IPS-18a (cell line): ENCODE measurements at regions not wholly inside any gene's neighbourhood (a gene's known extent, or its start where the extent isn't known, plus 50 kb on each side); places are given as distances from the start of the nearest gene placed in this dataset.

Experiments used
- H3K27ac ChIP-seq: one replicate; pipeline ENCODE4 v1.5.1; 2013; ENCODE audit warnings: low read length
- H3K27me3 ChIP-seq: one replicate; pipeline ENCODE4 v1.6.1; 2013; ENCODE audit warnings: mild to moderate bottlenecking, low read length; ENCODE audit not compliant: control insufficient read depth, insufficient read depth
- H3K36me3 ChIP-seq: one replicate; pipeline ENCODE4 v1.6.1; 2013; ENCODE audit warnings: low read depth, low read length; ENCODE audit not compliant: control insufficient read depth
- H3K4me1 ChIP-seq: one replicate; pipeline ENCODE4 v1.6.1; 2013; ENCODE audit warnings: low read depth, low read length; ENCODE audit not compliant: control insufficient read depth
- H3K4me3 ChIP-seq: one replicate; pipeline ENCODE4 v1.5.1; 2013; ENCODE audit warnings: low read length
- H3K9ac ChIP-seq: one replicate; pipeline ENCODE4 v1.6.1; 2013; ENCODE audit warnings: mild to moderate bottlenecking, low read length, moderate library complexity
- H3K9me3 ChIP-seq: one replicate; pipeline ENCODE4 v1.6.1; 2013; ENCODE audit warnings: low read depth, low read length; ENCODE audit not compliant: control insufficient read depth

- Histone ChIP-seq H3K4me3 (no peak overlapping the region), H3K4me1 (no peaks in the 10 kb centered on the region), H3K36me3 (no peaks in the 10 kb centered on the region), H3K9ac (no peak overlapping the region), H3K27ac (no peak overlapping the region), H3K9me3 (no peaks in the 10 kb centered on the region), H3K27me3 (no peaks in the 10 kb centered on the region)
Measured at GRCh38 chr1:113223546-113223945, 150.5 kb downstream of the LRIG2 start.

GRCh38 chr1:113226148-113226547, 153.2 kb downstream of the LRIG2 start:
- no peak overlapping the region for H3K27ac ChIP-seq
- H3K4me3 ChIP-seq: no peak overlapping the region
- no peaks in the 10 kb centered on the region for H3K4me1 ChIP-seq
- no peaks in the 10 kb centered on the region for H3K9me3 ChIP-seq
- H3K27me3 ChIP-seq: no peaks in the 10 kb centered on the region
- H3K36me3 ChIP-seq: no peaks in the 10 kb centered on the region
- H3K9ac ChIP-seq: no peak overlapping the region

- Histone ChIP-seq H3K27ac (no peak overlapping the region), H3K9ac (no peak overlapping the region), H3K9me3 (no peaks in the 10 kb centered on the region), H3K27me3 (no peaks in the 10 kb centered on the region), H3K36me3 (no peaks in the 10 kb centered on the region), H3K4me1 (no peaks in the 10 kb centered on the region), H3K4me3 (no peak overlapping the region)
Measured at GRCh38 chr1:113231866-113232265, 158.4 kb upstream of the MAGI3 start.

GRCh38 chr1:113233441-113233840, 156.9 kb upstream of the MAGI3 start:
- no peak overlapping the region for H3K27ac ChIP-seq
- H3K9me3 ChIP-seq: no peaks in the 10 kb centered on the region
- H3K4me3 ChIP-seq: no peak overlapping the region
- H3K36me3 ChIP-seq: no peaks in the 10 kb centered on the region
- H3K9ac ChIP-seq: no peak overlapping the region
- H3K27me3 ChIP-seq: no peaks in the 10 kb centered on the region
- no peaks in the 10 kb centered on the region for H3K4me1 ChIP-seq

GRCh38 chr1:113241237-113241636, 149.1 kb upstream of the MAGI3 start:
- Histone ChIP-seq H3K9me3 (no peaks in the 10 kb centered on the region), H3K27ac (no peak overlapping the region)

GRCh38 chr1:113242481-113242880, 147.8 kb upstream of the MAGI3 start:
- no peak overlapping the region for H3K27ac ChIP-seq
- H3K4me1 ChIP-seq: no peaks in the 10 kb centered on the region
- no peak overlapping the region for H3K4me3 ChIP-seq
- no peaks in the 10 kb centered on the region for H3K36me3 ChIP-seq
- no peaks in the 10 kb centered on the region for H3K27me3 ChIP-seq
- no peak overlapping the region for H3K9ac ChIP-seq
- no peaks in the 10 kb centered on the region for H3K9me3 ChIP-seq

More at GRCh38 chr1:113241237-113241636, 149.1 kb upstream of the MAGI3 start:
- no peaks in the 10 kb centered on the region for H3K36me3 ChIP-seq
- H3K9ac ChIP-seq: no peak overlapping the region
- H3K4me1 ChIP-seq: no peaks in the 10 kb centered on the region
- H3K27me3 ChIP-seq: no peaks in the 10 kb centered on the region
- no peak overlapping the region for H3K4me3 ChIP-seq

GRCh38 chr1:113243529-113243928, 146.8 kb upstream of the MAGI3 start:
- H3K4me1 ChIP-seq: no peaks in the 10 kb centered on the region
- H3K27me3 ChIP-seq: no peaks in the 10 kb centered on the region
- no peaks in the 10 kb centered on the region for H3K9me3 ChIP-seq
- no peak overlapping the region for H3K27ac ChIP-seq
- no peak overlapping the region for H3K4me3 ChIP-seq
- no peaks in the 10 kb centered on the region for H3K36me3 ChIP-seq
- no peak overlapping the region for H3K9ac ChIP-seq

GRCh38 chr1:113244112-113244820, 146.0 kb upstream of the MAGI3 start:
- no peaks in the 10 kb centered on the region for H3K36me3 ChIP-seq
- no peak overlapping the region for H3K4me3 ChIP-seq
- H3K9me3 ChIP-seq: no peaks in the 10 kb centered on the region
- H3K27ac ChIP-seq: no peak overlapping the region
- H3K9ac ChIP-seq: no peak overlapping the region
- no peaks in the 10 kb centered on the region for H3K27me3 ChIP-seq
- H3K4me1 ChIP-seq: no peaks in the 10 kb centered on the region

GRCh38 chr1:113245252-113245651, 145.1 kb upstream of the MAGI3 start:
- no peak overlapping the region for H3K27ac ChIP-seq
- no peak overlapping the region for H3K4me3 ChIP-seq
- no peak overlapping the region for H3K9ac ChIP-seq
- no peaks in the 10 kb centered on the region for H3K9me3 ChIP-seq
- no peaks in the 10 kb centered on the region for H3K27me3 ChIP-seq
- no peaks in the 10 kb centered on the region for H3K4me1 ChIP-seq
- no peaks in the 10 kb centered on the region for H3K36me3 ChIP-seq

- H3K4me3 ChIP-seq: no peak overlapping the region
- H3K27ac ChIP-seq: no peak overlapping the region
- no peak overlapping the region for H3K9ac ChIP-seq
- H3K36me3 ChIP-seq: no peaks in the 10 kb centered on the region
- H3K27me3 ChIP-seq: no peaks in the 10 kb centered on the region
- no peaks in the 10 kb centered on the region for H3K4me1 ChIP-seq
- no peaks in the 10 kb centered on the region for H3K9me3 ChIP-seq
Measured at GRCh38 chr1:113246929-113247328, 143.4 kb upstream of the MAGI3 start.

GRCh38 chr1:113247355-113247754, 143.0 kb upstream of the MAGI3 start:
- no peaks in the 10 kb centered on the region for H3K27me3 ChIP-seq

GRCh38 chr1:113247782-113248181, 142.5 kb upstream of the MAGI3 start:
- Histone ChIP-seq H3K27me3 (no peaks in the 10 kb centered on the region), H3K4me3 (no peak overlapping the region), H3K4me1 (no peaks in the 10 kb centered on the region), H3K9ac (no peak overlapping the region), H3K9me3 (no peaks in the 10 kb centered on the region), H3K36me3 (no peaks in the 10 kb centered on the region), H3K27ac (no peak overlapping the region)

More at GRCh38 chr1:113247355-113247754, 143.0 kb upstream of the MAGI3 start:
- H3K9ac ChIP-seq: no peak overlapping the region
- no peak overlapping the region for H3K27ac ChIP-seq
- no peak overlapping the region for H3K4me3 ChIP-seq
- no peaks in the 10 kb centered on the region for H3K9me3 ChIP-seq
- H3K36me3 ChIP-seq: no peaks in the 10 kb centered on the region
- H3K4me1 ChIP-seq: no peaks in the 10 kb centered on the region
